HEK293 (cell line): ENCODE measurements at regions not wholly inside any gene's neighbourhood (a gene's known extent, or its start where the extent isn't known, plus 50 kb on each side); places are given as distances from the start of the nearest gene placed in this dataset.

Experiments
- CTCF ChIA-PET: fragments of 350-600 bp; formaldehyde crosslinking; extraction: SDS; loops from one replicate; lab custom pipeline; 2021; ENCODE audit warnings: antibody characterized with exemption; lab: Yijun Ruan, JAX
- POLR2A ChIA-PET: fragments of 300-600 bp; formaldehyde crosslinking; extraction: SDS; loops from one replicate; lab custom pipeline; 2020; ENCODE audit warnings: antibody characterized with exemption, inconsistent platforms; lab: Yijun Ruan, JAX
- H3K27ac ChIP-seq: fragments of 200-500 bp; sonication (Bioruptor generic); 2 replicates; pipeline ENCODE4 v1.5.1; 2014; ENCODE audit warnings: low read depth, low read length, control low read depth, inconsistent platforms; ENCODE audit errors: extremely low read depth
- H3K36me3 ChIP-seq, 2 experiments: fragments of 200-500 bp in 1 of 2; sonication (Bioruptor generic) in 1 of 2; 1 replicate in 1 of 2; 2 replicates in 1 of 2; pipeline ENCODE4 v1.5.1; 2014 to 2017; ENCODE audit warnings: inconsistent platforms in 2 of 2, low read length in 2 of 2; ENCODE audit not compliant: control insufficient read depth in 2 of 2, insufficient read depth in 1 of 2
- H3K4me1 ChIP-seq: fragments of 200-500 bp; sonication (Bioruptor generic); 2 replicates; pipeline ENCODE4 v1.5.1; 2014; ENCODE audit warnings: mild to moderate bottlenecking, low read length, inconsistent platforms; ENCODE audit not compliant: control insufficient read depth, insufficient read depth
- H3K4me3 ChIP-seq: 2 replicates; pipeline ENCODE4 v1.5.1; 2011; ENCODE audit warnings: low read depth, mild to moderate bottlenecking, control low read depth, low read length, moderate library complexity
- H3K9me3 ChIP-seq: fragments of 200-500 bp; sonication (Bioruptor generic); 2 replicates; pipeline ENCODE4 v1.5.1; 2014; ENCODE audit warnings: low read depth, low read length, inconsistent platforms; ENCODE audit not compliant: control insufficient read depth, insufficient read depth
- BCL11B ChIP-seq: fragments of 450-650 bp; formaldehyde crosslinking; IDR thresholded peaks from 2 replicates; pipeline ENCODE4 v1.5.1; 2016; ENCODE audit warnings: low read depth, missing biosample characterization, missing genetic modification characterization
- CTCF ChIP-seq: fragments of 450-650 bp; formaldehyde crosslinking; IDR thresholded peaks from 2 replicates; pipeline ENCODE4 v1.5.1; 2016; ENCODE audit warnings: missing biosample characterization, missing genetic modification characterization
- IKZF3 ChIP-seq: fragments of 450-650 bp; IDR thresholded peaks from 2 replicates; pipeline ENCODE4 v1.5.0; 2018; ENCODE audit warnings: missing biosample characterization, mild to moderate bottlenecking, missing genetic modification characterization, moderate library complexity
- KLF1 ChIP-seq: fragments of 450-650 bp; formaldehyde crosslinking; IDR thresholded peaks from 2 replicates; pipeline ENCODE4 v1.5.1; 2016; ENCODE audit warnings: missing biosample characterization, missing genetic modification characterization
- OVOL3 ChIP-seq: fragments of 450-650 bp; formaldehyde crosslinking; IDR thresholded peaks from 2 replicates; pipeline ENCODE4 v1.5.1; 2016; ENCODE audit warnings: missing biosample characterization, missing genetic modification characterization
- SP3 ChIP-seq: fragments of 450-650 bp; formaldehyde crosslinking; IDR thresholded peaks from 2 replicates; pipeline ENCODE4 v1.5.1; 2016; ENCODE audit warnings: missing biosample characterization, missing genetic modification characterization
- ZFHX2 ChIP-seq: fragments of 450-650 bp; formaldehyde crosslinking; conservative IDR thresholded peaks from 2 replicates; pipeline ENCODE4 v1.5.1; 2016; ENCODE audit warnings: missing biosample characterization, missing genetic modification characterization
- ZFP37 ChIP-seq: fragments of 450-650 bp; formaldehyde crosslinking; IDR thresholded peaks from 2 replicates; pipeline ENCODE4 v1.5.1; 2016; ENCODE audit warnings: missing biosample characterization, missing genetic modification characterization
- ZNF132 ChIP-seq: fragments of 450-650 bp; formaldehyde crosslinking; IDR thresholded peaks from 2 replicates; pipeline ENCODE4 v1.5.1; 2017; ENCODE audit warnings: missing biosample characterization, missing genetic modification characterization, borderline replicate concordance
- ZNF146 ChIP-seq: fragments of 450-650 bp; formaldehyde crosslinking; IDR thresholded peaks from 2 replicates; pipeline ENCODE4 v1.5.1; 2016; ENCODE audit warnings: missing biosample characterization, missing genetic modification characterization
- ZNF155 ChIP-seq: fragments of 450-650 bp; formaldehyde crosslinking; IDR thresholded peaks from 2 replicates; pipeline ENCODE4 v1.5.1; 2016; ENCODE audit warnings: missing biosample characterization, missing genetic modification characterization
- ZNF169 ChIP-seq: fragments of 450-650 bp; formaldehyde crosslinking; IDR thresholded peaks from 2 replicates; pipeline ENCODE4 v1.5.1; 2016; ENCODE audit warnings: missing biosample characterization, missing genetic modification characterization
- ZNF223 ChIP-seq: fragments of 450-650 bp; formaldehyde crosslinking; IDR thresholded peaks from 2 replicates; pipeline ENCODE4 v1.5.1; 2016; ENCODE audit warnings: missing biosample characterization, missing genetic modification characterization
- ZNF23 ChIP-seq: fragments of 450-650 bp; formaldehyde crosslinking; IDR thresholded peaks from 2 replicates; pipeline ENCODE4 v1.5.1; 2016; ENCODE audit warnings: missing biosample characterization, missing genetic modification characterization, borderline replicate concordance
- ZNF324 ChIP-seq: fragments of 450-650 bp; formaldehyde crosslinking; IDR thresholded peaks from 2 replicates; pipeline ENCODE4 v1.5.1; 2016; ENCODE audit warnings: missing biosample characterization, missing genetic modification characterization
- ZNF558 ChIP-seq: fragments of 450-650 bp; formaldehyde crosslinking; IDR thresholded peaks from 2 replicates; pipeline ENCODE4 v1.5.1; 2016; ENCODE audit warnings: missing biosample characterization, missing genetic modification characterization
- ZNF610 ChIP-seq: fragments of 450-650 bp; formaldehyde crosslinking; IDR thresholded peaks from 2 replicates; pipeline ENCODE4 v1.5.1; 2016; ENCODE audit warnings: missing biosample characterization, missing genetic modification characterization, borderline replicate concordance
- ZNF624 ChIP-seq: fragments of 450-650 bp; formaldehyde crosslinking; IDR thresholded peaks from 2 replicates; pipeline ENCODE4 v1.5.1; 2017; ENCODE audit warnings: missing biosample characterization, missing genetic modification characterization
- ZNF654 ChIP-seq: fragments of 450-650 bp; formaldehyde crosslinking; IDR thresholded peaks from 2 replicates; pipeline ENCODE4 v1.5.1; 2016; ENCODE audit warnings: low read depth, missing biosample characterization, missing genetic modification characterization
- ZNF670 ChIP-seq: fragments of 450-650 bp; formaldehyde crosslinking; IDR thresholded peaks from 2 replicates; pipeline ENCODE4 v1.5.1; 2016; ENCODE audit warnings: missing biosample characterization, missing genetic modification characterization, low read depth
- ZNF791 ChIP-seq: fragments of 450-650 bp; formaldehyde crosslinking; IDR thresholded peaks from 2 replicates; pipeline ENCODE4 v1.5.1; 2016; ENCODE audit warnings: missing biosample characterization, missing genetic modification characterization
- TF ChIP-seq, protein P1 (sequence below): fragments of 450-650 bp; formaldehyde crosslinking; IDR thresholded peaks from 2 replicates; pipeline ENCODE4 v1.5.1; 2016; ENCODE audit warnings: missing biosample characterization, missing genetic modification characterization
- TF ChIP-seq, protein P2 (sequence below): fragments of 450-650 bp; formaldehyde crosslinking; IDR thresholded peaks from 2 replicates; pipeline ENCODE4 v1.5.1; 2016; ENCODE audit warnings: missing biosample characterization, missing genetic modification characterization, low read depth
- TF ChIP-seq, protein P3 (sequence below): fragments of 450-650 bp; formaldehyde crosslinking; IDR thresholded peaks from 2 replicates; pipeline ENCODE4 v1.5.1; 2016; ENCODE audit warnings: missing biosample characterization, missing genetic modification characterization, low read depth

DNA sequence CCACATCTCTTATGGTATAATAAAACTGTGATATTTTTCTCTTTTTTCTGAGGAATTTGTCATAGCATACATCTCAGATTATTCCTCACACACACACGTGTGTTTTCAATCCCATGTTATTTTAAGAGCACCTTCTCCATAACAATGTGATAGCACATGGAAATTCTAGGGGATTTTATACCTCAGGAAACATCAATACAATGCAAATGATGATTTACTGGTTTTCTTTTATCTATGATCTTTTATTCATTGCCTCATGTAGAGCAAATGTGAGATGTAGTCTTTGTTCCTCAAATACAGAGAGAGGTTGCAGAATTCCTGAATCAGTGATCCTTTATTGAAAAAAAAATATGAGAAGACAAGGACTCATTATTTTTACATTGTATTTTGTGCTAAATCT lies 128.3 kb upstream of the ROBO1 start:
- POLR2A ChIA-PET: no interaction called here
- no peak for TF ChIP-seq ZNF610
- TF ChIP-seq ZNF670 (tag by site-specific recombination): no peak
- TF ChIP-seq ZNF169: no peak
- TF ChIP-seq IKZF3 (tag by site-specific recombination): no peak
- TF ChIP-seq ZNF223 (tag by site-specific recombination): no peak
- no peak for TF ChIP-seq ZFP37 (tag by site-specific recombination)
- TF ChIP-seq ZNF558 (tag by site-specific recombination): no peak
- no peak for TF ChIP-seq CTCF
- H3K36me3 ChIP-seq: no peaks in the 10 kb centered on the region
- no peaks in the 10 kb centered on the region for H3K4me1 ChIP-seq
- CTCF ChIA-PET: no interaction called here
- H3K4me3 ChIP-seq: no peak overlapping the region
- H3K9me3 ChIP-seq: no peaks in the 10 kb centered on the region
- H3K27ac ChIP-seq: no peak overlapping the region

DNA sequence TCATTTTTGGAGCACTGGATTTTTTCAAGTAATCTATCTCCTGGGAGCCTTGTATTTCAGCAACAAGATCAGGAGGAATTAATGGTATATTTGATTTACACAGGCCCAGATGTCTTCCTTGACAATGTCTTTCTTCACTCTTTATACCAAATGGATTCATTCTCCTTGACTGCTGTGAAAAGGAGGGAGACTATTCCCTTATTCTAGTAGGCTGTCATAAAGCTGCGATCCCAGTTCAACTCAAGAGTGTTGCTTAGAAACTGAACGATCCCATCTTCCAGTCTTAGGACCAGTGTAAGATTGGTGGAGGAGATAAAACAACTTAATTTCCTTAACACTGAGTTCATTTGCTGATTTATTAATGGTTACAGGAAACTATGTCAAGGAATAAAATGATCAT lies 119.4 kb upstream of the ROBO1 start:
- POLR2A ChIA-PET: no interaction called here
- CTCF ChIA-PET: no interaction called here
- Histone ChIP-seq H3K36me3 (no peaks in the 10 kb centered on the region), H3K27ac (no peak overlapping the region), H3K4me3 (no peak overlapping the region), H3K9me3 (no peaks in the 10 kb centered on the region), H3K4me1 (no peaks in the 10 kb centered on the region)
- TF ChIP-seq, protein P1, sequence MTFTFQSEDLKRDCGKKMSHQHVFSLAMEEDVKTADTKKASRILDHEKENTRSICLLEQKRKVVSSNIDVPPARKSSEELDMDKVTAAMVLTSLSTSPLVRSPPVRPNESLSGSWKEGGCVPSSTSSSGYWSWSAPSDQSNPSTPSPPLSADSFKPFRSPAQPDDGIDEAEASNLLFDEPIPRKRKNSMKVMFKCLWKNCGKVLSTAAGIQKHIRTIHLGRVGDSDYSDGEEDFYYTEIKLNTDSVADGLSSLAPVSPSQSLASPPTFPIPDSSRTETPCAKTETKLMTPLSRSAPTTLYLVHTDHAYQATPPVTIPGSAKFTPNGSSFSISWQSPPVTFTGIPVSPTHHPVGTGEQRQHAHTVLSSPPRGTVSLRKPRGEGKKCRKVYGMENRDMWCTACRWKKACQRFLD: no peak
- TF ChIP-seq KLF1 (tag by site-specific recombination) (no peak), ZNF791 (tag by site-specific recombination) (no peak), SP3 (tag by site-specific recombination) (no peak), ZNF324 (tag by site-specific recombination) (no peak), ZNF155 (tag by site-specific recombination) (no peak), ZNF223 (tag by site-specific recombination) (no peak), OVOL3 (tag by site-specific recombination) (no peak), ZFHX2 (tag by site-specific recombination) (no peak), ZNF23 (tag by site-specific recombination) (no peak), ZNF654 (tag by site-specific recombination) (no peak), ZNF146 (tag by site-specific recombination) (no peak), ZNF624 (tag by site-specific recombination) (no peak), ZNF132 (tag by site-specific recombination) (no peak), BCL11B (no peak)
- TF ChIP-seq, protein P2, sequence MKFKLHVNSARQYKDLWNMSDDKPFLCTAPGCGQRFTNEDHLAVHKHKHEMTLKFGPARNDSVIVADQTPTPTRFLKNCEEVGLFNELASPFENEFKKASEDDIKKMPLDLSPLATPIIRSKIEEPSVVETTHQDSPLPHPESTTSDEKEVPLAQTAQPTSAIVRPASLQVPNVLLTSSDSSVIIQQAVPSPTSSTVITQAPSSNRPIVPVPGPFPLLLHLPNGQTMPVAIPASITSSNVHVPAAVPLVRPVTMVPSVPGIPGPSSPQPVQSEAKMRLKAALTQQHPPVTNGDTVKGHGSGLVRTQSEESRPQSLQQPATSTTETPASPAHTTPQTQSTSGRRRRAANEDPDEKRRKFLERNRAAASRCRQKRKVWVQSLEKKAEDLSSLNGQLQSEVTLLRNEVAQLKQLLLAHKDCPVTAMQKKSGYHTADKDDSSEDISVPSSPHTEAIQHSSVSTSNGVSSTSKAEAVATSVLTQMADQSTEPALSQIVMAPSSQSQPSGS (tag by site-specific recombination): no peak
- TF ChIP-seq, protein P3, sequence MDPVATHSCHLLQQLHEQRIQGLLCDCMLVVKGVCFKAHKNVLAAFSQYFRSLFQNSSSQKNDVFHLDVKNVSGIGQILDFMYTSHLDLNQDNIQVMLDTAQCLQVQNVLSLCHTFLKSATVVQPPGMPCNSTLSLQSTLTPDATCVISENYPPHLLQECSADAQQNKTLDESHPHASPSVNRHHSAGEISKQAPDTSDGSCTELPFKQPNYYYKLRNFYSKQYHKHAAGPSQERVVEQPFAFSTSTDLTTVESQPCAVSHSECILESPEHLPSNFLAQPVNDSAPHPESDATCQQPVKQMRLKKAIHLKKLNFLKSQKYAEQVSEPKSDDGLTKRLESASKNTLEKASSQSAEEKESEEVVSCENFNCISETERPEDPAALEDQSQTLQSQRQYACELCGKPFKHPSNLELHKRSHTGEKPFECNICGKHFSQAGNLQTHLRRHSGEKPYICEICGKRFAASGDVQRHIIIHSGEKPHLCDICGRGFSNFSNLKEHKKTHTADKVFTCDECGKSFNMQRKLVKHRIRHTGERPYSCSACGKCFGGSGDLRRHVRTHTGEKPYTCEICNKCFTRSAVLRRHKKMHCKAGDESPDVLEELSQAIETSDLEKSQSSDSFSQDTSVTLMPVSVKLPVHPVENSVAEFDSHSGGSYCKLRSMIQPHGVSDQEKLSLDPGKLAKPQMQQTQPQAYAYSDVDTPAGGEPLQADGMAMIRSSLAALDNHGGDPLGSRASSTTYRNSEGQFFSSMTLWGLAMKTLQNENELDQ (tag by site-specific recombination): no peak
